ENCODE measurements at regions not wholly inside any gene's neighbourhood (a gene's known extent, or its start where the extent isn't known, plus 50 kb on each side); places are given as distances from the start of the nearest gene placed in this dataset.

GRCh38 chr10:3016016-3016415 is 51.3 kb upstream of the PFKP start:
- POLR2A ChIA-PET = no interaction called here

GRCh38 chr10:3014968-3015367 is 52.4 kb upstream of the PFKP start:
- CTCF ChIA-PET = no interaction called here
- no peak for DNase-seq (ENCODE audit: extremely low spot score)
- POLR2A ChIA-PET = no interaction called here
- TF ChIP-seq L3MBTL2 (conservative IDR thresholded peaks at IDR 0.05) = no peak
- TF ChIP-seq SP1 (IDR thresholded peaks at IDR 0.05) = no peak
- no peak for TF ChIP-seq PKNOX1 (IDR thresholded peaks at IDR 0.05)
- TF ChIP-seq NFRKB (IDR thresholded peaks at IDR 0.05) = no peak
- TF ChIP-seq FOXA1 (IDR thresholded peaks at IDR 0.05) = no peak
- no peak for TF ChIP-seq ZNF384 (IDR thresholded peaks at IDR 0.05)
- no peak for TF ChIP-seq LEF1 (IDR thresholded peaks at IDR 0.05; ENCODE audit: borderline replicate concordance)
- TF ChIP-seq SUZ12 (IDR thresholded peaks at IDR 0.05) = no peak
- TF ChIP-seq HDGF (IDR thresholded peaks at IDR 0.05; ENCODE audit: borderline replicate concordance) = no peak
- no peak for TF ChIP-seq ELF4 (IDR thresholded peaks at IDR 0.05)
- no peak for TF ChIP-seq FOXM1 (IDR thresholded peaks at IDR 0.05; ENCODE audit: borderline replicate concordance)
- TF ChIP-seq FOXK2 (IDR thresholded peaks at IDR 0.05) = no peak
- no peak for TF ChIP-seq ARNT (IDR thresholded peaks at IDR 0.05)
- TF ChIP-seq BHLHE40 (IDR thresholded peaks at IDR 0.05; ENCODE audit: borderline replicate concordance) = no peak
- TF ChIP-seq CTBP1 (IDR thresholded peaks at IDR 0.05; ENCODE audit: borderline replicate concordance) = no peak

More at GRCh38 chr10:3016016-3016415, 51.3 kb upstream of the PFKP start:
- no peak for DNase-seq (ENCODE audit: extremely low spot score)
- TF ChIP-seq SP1 (IDR thresholded peaks at IDR 0.05) (no peak), ELF4 (IDR thresholded peaks at IDR 0.05) (no peak)
- CTCF ChIA-PET = no interaction called here

- ChIA-PET POLR2A (no interaction called here), CTCF (no interaction called here)
Measured at GRCh38 chr10:3012223-3012622, 55.1 kb upstream of the PFKP start.

GRCh38 chr10:3010816-3011460 is 56.4 kb upstream of the PFKP start:
- no peak for DNase-seq (ENCODE audit: extremely low spot score)
- POLR2A ChIA-PET = no interaction called here
- TF ChIP-seq ZNF384 (IDR thresholded peaks at IDR 0.05) = no peak
- TF ChIP-seq FOXA1 (IDR thresholded peaks at IDR 0.05) = no peak
- no peak for TF ChIP-seq ARNT (IDR thresholded peaks at IDR 0.05)
- TF ChIP-seq LEF1 (IDR thresholded peaks at IDR 0.05; ENCODE audit: borderline replicate concordance) = no peak
- TF ChIP-seq FOXM1 (IDR thresholded peaks at IDR 0.05; ENCODE audit: borderline replicate concordance) = no peak
- TF ChIP-seq FOXK2 (IDR thresholded peaks at IDR 0.05) = no peak
- no peak for TF ChIP-seq BHLHE40 (IDR thresholded peaks at IDR 0.05; ENCODE audit: borderline replicate concordance)
- no peak for TF ChIP-seq HDGF (IDR thresholded peaks at IDR 0.05; ENCODE audit: borderline replicate concordance)
- TF ChIP-seq SUZ12 (IDR thresholded peaks at IDR 0.05) = no peak
- CTCF ChIA-PET = no interaction called here

More at GRCh38 chr10:3012223-3012622, 55.1 kb upstream of the PFKP start:
- TF ChIP-seq FOXM1 (IDR thresholded peaks at IDR 0.05; ENCODE audit: borderline replicate concordance) (no peak), L3MBTL2 (conservative IDR thresholded peaks at IDR 0.05) (no peak), FOXK2 (IDR thresholded peaks at IDR 0.05) (no peak), BHLHE40 (IDR thresholded peaks at IDR 0.05; ENCODE audit: borderline replicate concordance) (no peak), NFRKB (IDR thresholded peaks at IDR 0.05) (no peak), TARDBP (IDR thresholded peaks at IDR 0.05) (no peak)
- DNase-seq (ENCODE audit: extremely low spot score) = no peak

- no peak for TF ChIP-seq FOXM1 (IDR thresholded peaks at IDR 0.05; ENCODE audit: borderline replicate concordance)
- no peak for TF ChIP-seq TARDBP (IDR thresholded peaks at IDR 0.05)
- no peak for TF ChIP-seq SP1 (IDR thresholded peaks at IDR 0.05)
- TF ChIP-seq ZNF384 (IDR thresholded peaks at IDR 0.05) = no peak
- TF ChIP-seq ARNT (IDR thresholded peaks at IDR 0.05) = no peak
- no peak for TF ChIP-seq PKNOX1 (IDR thresholded peaks at IDR 0.05)
- ChIA-PET POLR2A (interaction anchor here (1.1 kb wide), 1 partner anchor 10 kb away, joined by 3 read pairs; no protein-coding TSS in a partner anchor), CTCF (no interaction called here)
- no peak for DNase-seq (ENCODE audit: extremely low spot score)
Measured at GRCh38 chr10:3010334-3010733, 57.0 kb upstream of the PFKP start.

- no peak for DNase-seq (ENCODE audit: extremely low spot score)
- TF ChIP-seq BHLHE40 (IDR thresholded peaks at IDR 0.05; ENCODE audit: borderline replicate concordance) (no peak), NFRKB (IDR thresholded peaks at IDR 0.05) (no peak), SP1 (IDR thresholded peaks at IDR 0.05) (no peak), ELF4 (IDR thresholded peaks at IDR 0.05) (no peak), LEF1 (IDR thresholded peaks at IDR 0.05; ENCODE audit: borderline replicate concordance) (no peak), SUZ12 (IDR thresholded peaks at IDR 0.05) (no peak), FOXK2 (IDR thresholded peaks at IDR 0.05) (no peak)
- ChIA-PET POLR2A (interaction anchor here (1.1 kb wide), 1 partner anchor 9 kb away, joined by 3 read pairs; no protein-coding TSS in a partner anchor), CTCF (no interaction called here)
Measured at GRCh38 chr10:3009341-3009740, 58.0 kb upstream of the PFKP start.

GRCh38 chr10:3008518-3009195 is 58.7 kb upstream of the PFKP start:
- ChIA-PET POLR2A (no interaction called here), CTCF (no interaction called here)
- DNase-seq (ENCODE audit: extremely low spot score) = no peak
- TF ChIP-seq HDGF (IDR thresholded peaks at IDR 0.05; ENCODE audit: borderline replicate concordance) (no peak), TARDBP (IDR thresholded peaks at IDR 0.05) (no peak), ELF4 (IDR thresholded peaks at IDR 0.05) (no peak), ZNF384 (IDR thresholded peaks at IDR 0.05) (no peak), LEF1 (IDR thresholded peaks at IDR 0.05; ENCODE audit: borderline replicate concordance) (no peak), FOXM1 (IDR thresholded peaks at IDR 0.05; ENCODE audit: borderline replicate concordance) (no peak), SP1 (IDR thresholded peaks at IDR 0.05) (no peak), L3MBTL2 (conservative IDR thresholded peaks at IDR 0.05) (no peak), SUZ12 (IDR thresholded peaks at IDR 0.05) (no peak), FOXK2 (IDR thresholded peaks at IDR 0.05) (no peak), PKNOX1 (IDR thresholded peaks at IDR 0.05) (no peak), NFRKB (IDR thresholded peaks at IDR 0.05) (no peak), BHLHE40 (IDR thresholded peaks at IDR 0.05; ENCODE audit: borderline replicate concordance) (no peak), ARNT (IDR thresholded peaks at IDR 0.05) (no peak), CTBP1 (IDR thresholded peaks at IDR 0.05; ENCODE audit: borderline replicate concordance) (no peak), FOXA1 (IDR thresholded peaks at IDR 0.05) (no peak)
